ENCODE measurements at regions not wholly inside any gene's neighbourhood (a gene's known extent, or its start where the extent isn't known, plus 50 kb on each side); places are given as distances from the start of the nearest gene placed in this dataset.

- Histone ChIP-seq H3K9ac (replicated peaks; ENCODE audit: extremely low read depth, insufficient read depth, low read length) (no peak overlapping the region), H3K4me1 (ENCODE audit: control insufficient read depth, extremely low read depth, insufficient read depth, low read length) (peaks cover 8% of the 10 kb centered on the region), H4K20me1 (replicated peaks; ENCODE audit: control insufficient read depth, extremely low read depth, insufficient read depth, low read length) (no peaks in the 10 kb centered on the region), H3K79me2 (ENCODE audit: control insufficient read depth, insufficient read depth, low read length) (no peaks in the 10 kb centered on the region), H3K4me3 (replicated peaks in 1 of 3; ENCODE audit: insufficient read depth in 1 of 3, low read depth in 1 of 3, low read length in 3 of 3) (no peak overlapping the region), H3K27ac (ENCODE audit: insufficient read depth, low read depth, low read length) (no peak overlapping the region), H3K9me1 (replicated peaks; ENCODE audit: control insufficient read depth, extremely low read depth, insufficient read depth, low read length) (no peaks in the 10 kb centered on the region), H2AFZ (ENCODE audit: low read depth, low read length) (no peak overlapping the region), H3K36me3 (ENCODE audit: control insufficient read depth in 2 of 2, extremely low read depth in 1 of 2, insufficient read depth in 2 of 2, low read length in 2 of 2) (no peaks in the 10 kb centered on the region), H3K9me3 (replicated peaks; ENCODE audit: control insufficient read depth, insufficient read depth, low read length) (no peaks in the 10 kb centered on the region), H3K4me2 (ENCODE audit: insufficient read depth, low read length) (no peak overlapping the region), H3K27me3 (ENCODE audit: control insufficient read depth in 2 of 2, insufficient read depth in 2 of 2, low read length in 2 of 2) (no peaks in the 10 kb centered on the region)
- ChIA-PET CTCF (interaction anchor here (1.1 to 2.0 kb wide), 2 partner anchors 11 to 34 kb away, joined by 3 to 7 read pairs; no protein-coding TSS in a partner anchor), POLR2A (no interaction called here)
- FAIRE-seq (peak; percentile 38), DNase-seq (ENCODE audit: low read depth, low spot score) (peak; percentile 53)
- BruUV-seq (replicated peaks), result no TSS peak
- dilution Hi-C loops (cut with MboI; ENCODE audit: extremely low pct_ligation_motif_present, low sequenced_read_pairs), result no loop called here
- intact Hi-C loops (cut with micrococcal nuclease), result no loop called here
- no peak for TF ChIP-seq MYC (IDR thresholded peaks at IDR 0.05; ENCODE audit: low read depth, low read length)
- TF ChIP-seq GATA2 (IDR thresholded peaks at IDR 0.05; ENCODE audit: insufficient read depth, insufficient read length, low read depth, low read length), result no peak
- no peak for TF ChIP-seq POLR2AphosphoS5 (IDR thresholded peaks at IDR 0.05; ENCODE audit: insufficient read depth, low read depth, low read length)
- TF ChIP-seq EZH2 (IDR thresholded peaks at IDR 0.05; ENCODE audit: borderline replicate concordance, low read depth, low read length, severe bottlenecking), result no peak
- TF ChIP-seq JUN (IDR thresholded peaks at IDR 0.05; ENCODE audit: borderline replicate concordance, insufficient read depth, insufficient read length, low read depth), result no peak
- peak; percentile 6 for TF ChIP-seq FOS (IDR thresholded peaks at IDR 0.05; ENCODE audit: borderline replicate concordance, insufficient read depth, low read length)
Observed at GRCh38 chr1:234533034-234533891, 54.3 kb upstream of the TARBP1 start.

GRCh38 chr1:234532503-234532922 lies 53.5 kb upstream of the TARBP1 start:
- no peak for FAIRE-seq
- DNase-seq (ENCODE audit: low read depth, low spot score), result peak; percentile 21
- no peak for TF ChIP-seq GATA2 (IDR thresholded peaks at IDR 0.05; ENCODE audit: insufficient read depth, insufficient read length, low read depth, low read length)
- TF ChIP-seq POLR2A (IDR thresholded peaks at IDR 0.05; ENCODE audit: low read depth, low read length), result no peak
- no peak for TF ChIP-seq FOS (IDR thresholded peaks at IDR 0.05; ENCODE audit: borderline replicate concordance, insufficient read depth, low read length)
- TF ChIP-seq, protein P1, sequence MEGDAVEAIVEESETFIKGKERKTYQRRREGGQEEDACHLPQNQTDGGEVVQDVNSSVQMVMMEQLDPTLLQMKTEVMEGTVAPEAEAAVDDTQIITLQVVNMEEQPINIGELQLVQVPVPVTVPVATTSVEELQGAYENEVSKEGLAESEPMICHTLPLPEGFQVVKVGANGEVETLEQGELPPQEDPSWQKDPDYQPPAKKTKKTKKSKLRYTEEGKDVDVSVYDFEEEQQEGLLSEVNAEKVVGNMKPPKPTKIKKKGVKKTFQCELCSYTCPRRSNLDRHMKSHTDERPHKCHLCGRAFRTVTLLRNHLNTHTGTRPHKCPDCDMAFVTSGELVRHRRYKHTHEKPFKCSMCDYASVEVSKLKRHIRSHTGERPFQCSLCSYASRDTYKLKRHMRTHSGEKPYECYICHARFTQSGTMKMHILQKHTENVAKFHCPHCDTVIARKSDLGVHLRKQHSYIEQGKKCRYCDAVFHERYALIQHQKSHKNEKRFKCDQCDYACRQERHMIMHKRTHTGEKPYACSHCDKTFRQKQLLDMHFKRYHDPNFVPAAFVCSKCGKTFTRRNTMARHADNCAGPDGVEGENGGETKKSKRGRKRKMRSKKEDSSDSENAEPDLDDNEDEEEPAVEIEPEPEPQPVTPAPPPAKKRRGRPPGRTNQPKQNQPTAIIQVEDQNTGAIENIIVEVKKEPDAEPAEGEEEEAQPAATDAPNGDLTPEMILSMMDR (IDR thresholded peaks at IDR 0.05; ENCODE audit: extremely low read depth in 1 of 2, insufficient read depth in 1 of 2, low read depth in 1 of 2, low read length in 2 of 2), result no peak
- TF ChIP-seq POLR2AphosphoS5 (IDR thresholded peaks at IDR 0.05; ENCODE audit: insufficient read depth, low read depth, low read length), result no peak
- H3K79me2 ChIP-seq (ENCODE audit: control insufficient read depth, insufficient read depth, low read length), result no peaks in the 10 kb centered on the region
- H3K4me1 ChIP-seq (ENCODE audit: control insufficient read depth, extremely low read depth, insufficient read depth, low read length), result peaks cover 8% of the 10 kb centered on the region
- no peak overlapping the region for H2AFZ ChIP-seq (ENCODE audit: low read depth, low read length)
- no peaks in the 10 kb centered on the region for H3K36me3 ChIP-seq (ENCODE audit: control insufficient read depth in 2 of 2, extremely low read depth in 1 of 2, insufficient read depth in 2 of 2, low read length in 2 of 2)
- H3K27me3 ChIP-seq (ENCODE audit: control insufficient read depth in 2 of 2, insufficient read depth in 2 of 2, low read length in 2 of 2), result no peaks in the 10 kb centered on the region
- no peaks in the 10 kb centered on the region for H4K20me1 ChIP-seq (replicated peaks; ENCODE audit: control insufficient read depth, extremely low read depth, insufficient read depth, low read length)
- dilution Hi-C loops (cut with MboI; ENCODE audit: extremely low pct_ligation_motif_present, low sequenced_read_pairs) (no loop called here), intact Hi-C loops (cut with micrococcal nuclease) (no loop called here)
- ChIA-PET CTCF (interaction anchor here (1.5 kb wide), 1 partner anchor 33 kb away, joined by 3 read pairs; no protein-coding TSS in a partner anchor), POLR2A (no interaction called here)
- H3K9me3 ChIP-seq (replicated peaks; ENCODE audit: control insufficient read depth, insufficient read depth, low read length), result no peaks in the 10 kb centered on the region
- no peak overlapping the region for H3K27ac ChIP-seq (ENCODE audit: insufficient read depth, low read depth, low read length)
- H3K9me1 ChIP-seq (replicated peaks; ENCODE audit: control insufficient read depth, extremely low read depth, insufficient read depth, low read length), result no peaks in the 10 kb centered on the region
- H3K9ac ChIP-seq (replicated peaks; ENCODE audit: extremely low read depth, insufficient read depth, low read length), result no peak overlapping the region
- BruUV-seq (replicated peaks), result no TSS peak
- no peak overlapping the region for H3K4me3 ChIP-seq (replicated peaks in 1 of 3; ENCODE audit: insufficient read depth in 1 of 3, low read depth in 1 of 3, low read length in 3 of 3)
- H3K4me2 ChIP-seq (ENCODE audit: insufficient read depth, low read length), result no peak overlapping the region
